MCF 10A (cell line): ENCODE measurements at regions not wholly inside any gene's neighbourhood (a gene's known extent, or its start where the extent isn't known, plus 50 kb on each side); places are given as distances from the start of the nearest gene placed in this dataset.

Experiments used
- BruUV-seq: library from RNA; stranded (reverse); fragments of 400-500 nt; replicated peaks from 2 replicates; lab custom pipeline; 2021; lab: Mats Ljungman, UMichigan
- CTCF ChIA-PET: fragments of 300-600 bp; sonication (Branson Sonifier 250); formaldehyde crosslinking; extraction: SDS; loops from one replicate; lab custom pipeline; 2021; ENCODE audit warnings: antibody characterized with exemption, inconsistent platforms; lab: Yijun Ruan, JAX
- POLR2A ChIA-PET: fragments of 300-600, 350-650 bp; sonication (Branson Sonifier 250); formaldehyde crosslinking; extraction: SDS; loops from one replicate; lab custom pipeline; 2020; ENCODE audit warnings: antibody characterized with exemption, inconsistent platforms; lab: Yijun Ruan, JAX
- DNase-seq: peaks from one replicate; pipeline ENCODE4 v3.0.0-alpha.2; 2018; ENCODE audit not compliant: unreplicated experiment
- H3K27ac Mint-ChIP-seq: one replicate; pipeline ENCODE4 v1.8.0; 2022; ENCODE audit warnings: mild to moderate bottlenecking, low read depth, mixed read lengths; ENCODE audit not compliant: unreplicated experiment
- H3K27me3 Mint-ChIP-seq: one replicate; pipeline ENCODE4 v1.8.0; 2022; ENCODE audit warnings: mixed read lengths; ENCODE audit not compliant: insufficient read depth, unreplicated experiment
- H3K36me3 Mint-ChIP-seq: one replicate; pipeline ENCODE4 v1.8.0; 2022; ENCODE audit warnings: mild to moderate bottlenecking, moderate library complexity, mixed read lengths; ENCODE audit not compliant: insufficient read depth, unreplicated experiment
- H3K4me1 Mint-ChIP-seq: one replicate; pipeline ENCODE4 v1.8.0; 2022; ENCODE audit warnings: mixed read lengths; ENCODE audit not compliant: insufficient read depth, unreplicated experiment
- H3K4me3 Mint-ChIP-seq: one replicate; pipeline ENCODE4 v1.8.0; 2022; ENCODE audit warnings: mild to moderate bottlenecking, moderate library complexity, mixed read lengths; ENCODE audit not compliant: unreplicated experiment
- H3K9me3 Mint-ChIP-seq: one replicate; pipeline ENCODE4 v1.8.0; 2022; ENCODE audit warnings: mixed read lengths; ENCODE audit not compliant: unreplicated experiment
- intact Hi-C: fragments of 100-400 bp; cut with micrococcal nuclease; formaldehyde crosslinking; loops from 2 replicates; pipeline ENCODE4 v1.14.1; 2022
- TF ChIP-seq, protein P1 (sequence below): fragments of 200-600 bp; IDR thresholded peaks from one replicate; pipeline ENCODE4 v1.8.0; 2022; ENCODE audit warnings: antibody characterized with exemption, mild to moderate bottlenecking; ENCODE audit not compliant: unreplicated experiment

DNA sequence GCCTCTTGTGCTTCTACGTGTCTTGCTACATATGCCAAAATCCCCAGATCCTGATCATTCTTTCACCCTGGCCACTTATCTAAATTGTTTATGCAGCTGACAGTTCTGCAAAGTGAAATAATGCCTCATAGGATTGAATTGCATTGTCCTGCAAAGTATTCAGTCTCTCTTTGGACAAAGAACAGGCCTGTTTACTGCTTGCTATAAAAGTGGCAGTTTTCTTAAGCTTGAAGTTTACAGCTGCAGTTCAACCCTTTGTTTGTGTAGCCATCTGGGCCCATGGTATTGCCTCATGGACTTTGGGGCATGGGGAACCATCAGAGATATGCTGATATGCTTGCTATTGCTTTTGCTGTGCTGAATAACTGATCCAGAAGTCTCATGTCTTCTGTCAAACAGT, 523.2 kb downstream of the OTOL1 start:
- DNase-seq: no peak
- H3K4me1 Mint-ChIP-seq: no peaks in the 10 kb centered on the region
- no peaks in the 10 kb centered on the region for H3K36me3 Mint-ChIP-seq
- POLR2A ChIA-PET: no interaction called here
- no peaks in the 10 kb centered on the region for H3K27me3 Mint-ChIP-seq
- no peak overlapping the region for H3K4me3 Mint-ChIP-seq
- TF ChIP-seq, protein P1, sequence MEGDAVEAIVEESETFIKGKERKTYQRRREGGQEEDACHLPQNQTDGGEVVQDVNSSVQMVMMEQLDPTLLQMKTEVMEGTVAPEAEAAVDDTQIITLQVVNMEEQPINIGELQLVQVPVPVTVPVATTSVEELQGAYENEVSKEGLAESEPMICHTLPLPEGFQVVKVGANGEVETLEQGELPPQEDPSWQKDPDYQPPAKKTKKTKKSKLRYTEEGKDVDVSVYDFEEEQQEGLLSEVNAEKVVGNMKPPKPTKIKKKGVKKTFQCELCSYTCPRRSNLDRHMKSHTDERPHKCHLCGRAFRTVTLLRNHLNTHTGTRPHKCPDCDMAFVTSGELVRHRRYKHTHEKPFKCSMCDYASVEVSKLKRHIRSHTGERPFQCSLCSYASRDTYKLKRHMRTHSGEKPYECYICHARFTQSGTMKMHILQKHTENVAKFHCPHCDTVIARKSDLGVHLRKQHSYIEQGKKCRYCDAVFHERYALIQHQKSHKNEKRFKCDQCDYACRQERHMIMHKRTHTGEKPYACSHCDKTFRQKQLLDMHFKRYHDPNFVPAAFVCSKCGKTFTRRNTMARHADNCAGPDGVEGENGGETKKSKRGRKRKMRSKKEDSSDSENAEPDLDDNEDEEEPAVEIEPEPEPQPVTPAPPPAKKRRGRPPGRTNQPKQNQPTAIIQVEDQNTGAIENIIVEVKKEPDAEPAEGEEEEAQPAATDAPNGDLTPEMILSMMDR: no peak
- no TSS peak for BruUV-seq
- intact Hi-C loops: no loop called here
- H3K9me3 Mint-ChIP-seq: no peaks in the 10 kb centered on the region
- CTCF ChIA-PET: interaction anchor here (0.6 kb wide), 1 partner anchor 916 kb away, joined by 3 read pairs; no protein-coding TSS in a partner anchor
- no peak overlapping the region for H3K27ac Mint-ChIP-seq

DNA sequence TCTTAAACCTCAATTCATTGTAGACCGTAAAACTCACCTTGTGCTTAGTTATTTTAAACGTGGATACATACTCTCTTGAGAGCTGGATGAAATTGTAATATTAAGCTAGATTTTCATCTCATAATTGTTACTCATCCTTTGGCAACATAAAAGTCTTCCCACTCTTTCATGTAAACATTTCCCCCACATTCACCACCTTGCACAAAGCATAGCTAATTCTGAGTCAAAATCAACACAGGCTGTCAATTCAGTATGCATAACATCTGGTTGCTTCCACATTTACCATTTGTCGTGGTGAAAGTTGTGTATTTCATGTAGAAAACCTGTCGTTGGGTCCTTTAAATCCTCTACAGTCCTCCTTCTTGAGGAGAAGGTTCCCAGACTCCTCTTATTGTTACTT, 524.6 kb downstream of the OTOL1 start:
- no peaks in the 10 kb centered on the region for H3K36me3 Mint-ChIP-seq
- DNase-seq: no peak
- no peaks in the 10 kb centered on the region for H3K27me3 Mint-ChIP-seq
- H3K4me1 Mint-ChIP-seq: no peaks in the 10 kb centered on the region
- intact Hi-C loops: no loop called here
- H3K4me3 Mint-ChIP-seq: no peak overlapping the region
- POLR2A ChIA-PET: no interaction called here
- no peak overlapping the region for H3K27ac Mint-ChIP-seq
- BruUV-seq: no TSS peak
- CTCF ChIA-PET: no interaction called here
- TF ChIP-seq, protein P1: no peak
- H3K9me3 Mint-ChIP-seq: no peaks in the 10 kb centered on the region

DNA sequence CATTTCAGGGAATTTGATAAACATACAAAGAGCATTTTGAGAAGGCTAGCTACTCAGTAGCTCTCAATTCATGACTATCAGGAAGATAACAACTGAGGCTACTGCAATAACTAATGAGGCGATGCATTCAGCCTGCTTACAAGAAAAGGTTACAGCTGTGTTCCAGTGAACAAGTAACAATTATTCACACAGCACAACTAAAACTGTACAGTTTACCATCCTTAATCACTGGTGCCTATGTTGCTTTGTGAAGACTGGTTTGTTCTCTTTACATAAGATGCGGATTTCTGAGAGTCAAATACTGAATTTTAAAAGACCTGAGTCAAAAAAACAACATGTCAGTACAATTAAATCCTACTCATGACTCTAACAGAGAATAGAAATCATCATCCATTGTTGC, 526.3 kb downstream of the OTOL1 start:
- no peaks in the 10 kb centered on the region for H3K27me3 Mint-ChIP-seq
- H3K4me3 Mint-ChIP-seq: no peak overlapping the region
- H3K4me1 Mint-ChIP-seq: no peaks in the 10 kb centered on the region
- ChIA-PET POLR2A (no interaction called here), CTCF (no interaction called here)
- H3K27ac Mint-ChIP-seq: no peak overlapping the region
- DNase-seq: no peak
- TF ChIP-seq, protein P1: no peak
- BruUV-seq: no TSS peak
- no peaks in the 10 kb centered on the region for H3K36me3 Mint-ChIP-seq
- intact Hi-C loops: no loop called here
- H3K9me3 Mint-ChIP-seq: no peaks in the 10 kb centered on the region

DNA sequence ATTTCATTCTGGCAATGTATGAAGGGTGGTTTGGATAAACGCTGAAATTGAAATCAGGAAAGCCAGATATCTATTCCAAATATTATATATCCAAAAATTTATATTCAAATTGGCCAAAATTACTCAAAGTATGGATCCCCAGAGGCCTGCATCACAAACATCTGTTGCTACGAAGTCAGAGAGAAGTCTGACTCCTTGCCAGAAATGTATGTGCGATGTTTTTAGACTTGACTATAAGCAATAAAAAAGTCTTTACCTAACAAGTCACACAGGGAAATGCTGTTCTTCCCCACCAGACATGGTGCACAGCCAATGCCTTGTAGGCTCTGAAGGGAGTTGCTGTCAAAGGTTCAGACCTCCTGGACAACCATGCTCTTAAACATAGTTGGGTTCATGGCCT, 533.1 kb downstream of the OTOL1 start:
- peaks cover 7% of the 10 kb centered on the region for H3K9me3 Mint-ChIP-seq
- DNase-seq: no peak
- no peak overlapping the region for H3K4me3 Mint-ChIP-seq
- H3K4me1 Mint-ChIP-seq: no peaks in the 10 kb centered on the region
- ChIA-PET CTCF (no interaction called here), POLR2A (no interaction called here)
- H3K36me3 Mint-ChIP-seq: no peaks in the 10 kb centered on the region
- TF ChIP-seq, protein P1: no peak
- H3K27me3 Mint-ChIP-seq: no peaks in the 10 kb centered on the region
- intact Hi-C loops: no loop called here
- no peak overlapping the region for H3K27ac Mint-ChIP-seq
- no TSS peak for BruUV-seq
